Upper lobe of right lung (tissue), 1 donor: ENCODE measurements at regions not wholly inside any gene's neighbourhood (a gene's known extent, or its start where the extent isn't known, plus 50 kb on each side); places are given as distances from the start of the nearest gene placed in this dataset.
A peak's percentile ranks its signal among the peaks of the same experiment; 100 is the strongest.

ENCODE experiments used
- ATAC-seq: fragments of 200-7000 bp; cut with Tn5 transposase; one replicate; pipeline ENCODE4 v1.9.1; 2020; ENCODE audit warnings: mild to moderate bottlenecking, moderate library complexity
- DNase-seq: peaks from one replicate; pipeline ENCODE4 v3.0.0-alpha.2; 2020
- H3K27ac ChIP-seq: fragments of 200-600 bp; one replicate; pipeline ENCODE4 v1.8.0; 2022
- H3K27me3 ChIP-seq: fragments of 200-600 bp; one replicate; pipeline ENCODE4 v1.8.0; 2022; ENCODE audit warnings: mild to moderate bottlenecking
- H3K36me3 ChIP-seq: fragments of 200-600 bp; one replicate; pipeline ENCODE4 v1.8.0; 2022
- H3K4me1 ChIP-seq: fragments of 200-600 bp; one replicate; pipeline ENCODE4 v1.8.0; 2022
- H3K4me3 ChIP-seq: fragments of 200-600 bp; one replicate; pipeline ENCODE4 v1.8.0; 2022; ENCODE audit warnings: mild to moderate bottlenecking
- H3K9me3 ChIP-seq: fragments of 200-600 bp; one replicate; pipeline ENCODE4 v1.8.0; 2022
- intact Hi-C: fragments of 100-400 bp; cut with DNase I; formaldehyde crosslinking; loops from one replicate; pipeline ENCODE4 v1.11.0; 2022
- TF ChIP-seq, protein P1 (sequence below): fragments of 200-600 bp; IDR thresholded peaks from one replicate; pipeline ENCODE4 v1.8.0; 2022; ENCODE audit warnings: antibody characterized with exemption
- donor health status: DM: no; HTN: yes; CAD: no; lungs with severe emphysema.

- ATAC-seq (no peak), DNase-seq (no peak)
- Histone ChIP-seq H3K4me3 (no peak overlapping the region), H3K4me1 (no peaks in the 10 kb centered on the region), H3K9me3 (no peaks in the 10 kb centered on the region), H3K27me3 (no peaks in the 10 kb centered on the region), H3K27ac (peak overlapping the region; percentile 9), H3K36me3 (no peaks in the 10 kb centered on the region)
- intact Hi-C loops: no loop called here
- TF ChIP-seq, protein P1, sequence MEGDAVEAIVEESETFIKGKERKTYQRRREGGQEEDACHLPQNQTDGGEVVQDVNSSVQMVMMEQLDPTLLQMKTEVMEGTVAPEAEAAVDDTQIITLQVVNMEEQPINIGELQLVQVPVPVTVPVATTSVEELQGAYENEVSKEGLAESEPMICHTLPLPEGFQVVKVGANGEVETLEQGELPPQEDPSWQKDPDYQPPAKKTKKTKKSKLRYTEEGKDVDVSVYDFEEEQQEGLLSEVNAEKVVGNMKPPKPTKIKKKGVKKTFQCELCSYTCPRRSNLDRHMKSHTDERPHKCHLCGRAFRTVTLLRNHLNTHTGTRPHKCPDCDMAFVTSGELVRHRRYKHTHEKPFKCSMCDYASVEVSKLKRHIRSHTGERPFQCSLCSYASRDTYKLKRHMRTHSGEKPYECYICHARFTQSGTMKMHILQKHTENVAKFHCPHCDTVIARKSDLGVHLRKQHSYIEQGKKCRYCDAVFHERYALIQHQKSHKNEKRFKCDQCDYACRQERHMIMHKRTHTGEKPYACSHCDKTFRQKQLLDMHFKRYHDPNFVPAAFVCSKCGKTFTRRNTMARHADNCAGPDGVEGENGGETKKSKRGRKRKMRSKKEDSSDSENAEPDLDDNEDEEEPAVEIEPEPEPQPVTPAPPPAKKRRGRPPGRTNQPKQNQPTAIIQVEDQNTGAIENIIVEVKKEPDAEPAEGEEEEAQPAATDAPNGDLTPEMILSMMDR: no peak
Observed at GRCh38 chr13:40259899-40260298, 406.5 kb downstream of the FOXO1 start.

DNA sequence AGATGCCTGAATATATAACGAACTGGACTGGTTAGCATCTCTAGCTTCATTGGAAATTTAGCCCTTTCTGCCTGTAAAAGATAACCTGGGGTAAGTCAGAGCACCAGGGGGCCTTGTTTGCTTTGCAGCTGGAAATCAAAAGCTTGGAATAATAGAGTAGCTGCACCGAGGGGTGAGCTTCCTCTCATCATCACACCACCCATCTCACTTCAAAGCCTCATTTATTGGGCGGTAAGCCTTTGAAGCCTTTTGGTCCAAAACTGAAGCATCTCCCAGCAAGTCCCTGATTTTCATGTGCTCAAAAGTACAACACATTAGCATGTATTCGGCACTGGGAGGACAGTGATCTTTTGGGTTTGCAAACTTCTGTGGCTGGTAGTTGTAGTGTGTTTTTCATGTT lies 405.1 kb downstream of the FOXO1 start:
- H3K9me3 ChIP-seq: no peaks in the 10 kb centered on the region
- H3K4me3 ChIP-seq: no peak overlapping the region
- H3K27me3 ChIP-seq: no peaks in the 10 kb centered on the region
- no peaks in the 10 kb centered on the region for H3K4me1 ChIP-seq
- ATAC-seq (no peak), DNase-seq (no peak)
- no peaks in the 10 kb centered on the region for H3K36me3 ChIP-seq
- intact Hi-C loops: no loop called here
- TF ChIP-seq, protein P1: no peak
- H3K27ac ChIP-seq: no peak overlapping the region

- H3K27me3 ChIP-seq: no peaks in the 10 kb centered on the region
- intact Hi-C loops: no loop called here
- DNase-seq (no peak), ATAC-seq (no peak)
- no peak overlapping the region for H3K4me3 ChIP-seq
- H3K4me1 ChIP-seq: no peaks in the 10 kb centered on the region
- no peaks in the 10 kb centered on the region for H3K9me3 ChIP-seq
- TF ChIP-seq, protein P1: no peak
- no peaks in the 10 kb centered on the region for H3K36me3 ChIP-seq
- H3K27ac ChIP-seq: no peak overlapping the region
Observed at GRCh38 chr13:40261947-40262346, 404.5 kb downstream of the FOXO1 start.

- TF ChIP-seq, protein P1: no peak
- Histone ChIP-seq H3K27ac (peak overlapping the region; percentile 15), H3K4me3 (no peak overlapping the region), H3K36me3 (no peaks in the 10 kb centered on the region), H3K27me3 (no peaks in the 10 kb centered on the region), H3K9me3 (no peaks in the 10 kb centered on the region), H3K4me1 (peaks cover 21% of the 10 kb centered on the region)
- intact Hi-C loops: no loop called here
- peak; percentile 72 for ATAC-seq
- DNase-seq: no peak
Observed at GRCh38 chr13:40269086-40269485, 397.4 kb downstream of the FOXO1 start.

DNA sequence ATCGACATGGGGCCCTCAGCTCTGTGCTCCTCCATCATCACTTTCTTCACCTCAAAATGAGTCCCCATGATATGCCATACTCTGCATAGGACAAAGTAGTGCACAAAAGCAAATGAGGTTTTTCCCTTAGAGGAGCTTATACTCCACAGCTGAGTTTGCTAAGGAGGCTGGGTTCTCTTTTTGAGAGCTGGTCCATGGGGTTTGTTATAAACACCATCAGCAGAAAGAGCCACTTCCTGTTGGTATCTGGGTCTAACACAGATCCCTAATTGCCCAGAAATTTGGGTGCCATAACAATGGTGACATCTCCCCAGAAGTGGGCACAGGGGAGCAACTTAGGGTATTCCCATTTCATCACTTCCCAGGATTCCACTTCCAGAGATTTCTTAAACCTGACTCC lies 395.7 kb downstream of the FOXO1 start:
- DNase-seq (no peak), ATAC-seq (no peak)
- no peaks in the 10 kb centered on the region for H3K9me3 ChIP-seq
- no peak overlapping the region for H3K4me3 ChIP-seq
- H3K27me3 ChIP-seq: no peaks in the 10 kb centered on the region
- H3K27ac ChIP-seq: no peak overlapping the region
- TF ChIP-seq, protein P1: no peak
- peaks cover 21% of the 10 kb centered on the region for H3K4me1 ChIP-seq
- intact Hi-C loops: no loop called here
- no peaks in the 10 kb centered on the region for H3K36me3 ChIP-seq

- Histone ChIP-seq H3K27ac (peak overlapping the region; percentile 75), H3K9me3 (no peaks in the 10 kb centered on the region), H3K4me1 (peaks cover 21% of the 10 kb centered on the region), H3K27me3 (no peaks in the 10 kb centered on the region), H3K4me3 (no peak overlapping the region), H3K36me3 (no peaks in the 10 kb centered on the region)
- intact Hi-C loops: no loop called here
- TF ChIP-seq, protein P1: no peak
- peak; percentile 30 for ATAC-seq
- DNase-seq: no peak
Observed at GRCh38 chr13:40271271-40271885, 395.1 kb downstream of the FOXO1 start.
